ENCODE measurements at regions not wholly inside any gene's neighbourhood (a gene's known extent, or its start where the extent isn't known, plus 50 kb on each side); places are given as distances from the start of the nearest gene placed in this dataset.
"Not testable (repeated sequence)": the region's sequence is repeated elsewhere in the genome, so short reads cannot be mapped to it uniquely, and the experiment has no call there.

DNA sequence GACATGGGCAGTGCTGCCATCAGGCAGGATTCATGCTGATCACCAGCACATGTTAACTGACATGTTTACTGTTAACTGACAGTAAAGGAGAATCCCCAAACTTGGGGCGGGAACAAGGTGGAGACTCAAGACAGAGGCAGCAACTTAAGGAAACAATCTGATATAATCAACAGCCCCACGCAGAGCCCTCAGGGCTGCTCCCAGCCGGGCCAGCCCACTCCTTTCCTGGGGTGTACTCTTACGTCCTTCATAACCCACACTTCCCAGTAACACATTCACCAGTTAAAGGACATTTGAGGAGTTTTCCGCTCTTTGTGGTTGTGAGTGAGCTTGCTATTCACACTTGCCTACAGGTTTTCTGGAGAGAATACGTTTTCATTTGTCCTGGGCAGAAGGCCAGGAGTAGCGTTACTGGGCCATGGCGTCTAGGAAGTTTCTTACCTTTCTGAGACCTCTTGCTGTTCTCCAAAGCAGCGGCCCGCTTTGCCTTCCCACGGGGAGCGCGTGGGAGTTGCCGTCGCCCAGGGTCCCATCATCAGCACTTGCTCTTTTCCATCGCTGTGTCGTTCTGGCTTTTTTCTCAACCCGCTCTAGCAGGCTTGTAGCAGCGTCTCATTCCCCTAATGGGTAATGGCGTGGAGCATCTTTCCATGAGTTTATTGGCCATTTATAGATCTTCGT lies 56.4 kb downstream of the FOXF2 start:
- H3K9me3 Mint-ChIP-seq = peaks cover 0 to under 1% (median 0%) of the 10 kb centered on the region in 6 donors
- H3K36me3 Mint-ChIP-seq = no peaks in the 10 kb centered on the region
- H3K4me1 Mint-ChIP-seq = no peaks in the 10 kb centered on the region
- no peak for DNase-seq
- no peak overlapping the region for H3K27ac Mint-ChIP-seq
- H3K27me3 Mint-ChIP-seq (ENCODE audit: low read depth in 3 of 3) = peaks cover 2 to 7% (median 6%) of the 10 kb centered on the region in 3 donors
- H3K4me3 Mint-ChIP-seq = no peak overlapping the region

DNA sequence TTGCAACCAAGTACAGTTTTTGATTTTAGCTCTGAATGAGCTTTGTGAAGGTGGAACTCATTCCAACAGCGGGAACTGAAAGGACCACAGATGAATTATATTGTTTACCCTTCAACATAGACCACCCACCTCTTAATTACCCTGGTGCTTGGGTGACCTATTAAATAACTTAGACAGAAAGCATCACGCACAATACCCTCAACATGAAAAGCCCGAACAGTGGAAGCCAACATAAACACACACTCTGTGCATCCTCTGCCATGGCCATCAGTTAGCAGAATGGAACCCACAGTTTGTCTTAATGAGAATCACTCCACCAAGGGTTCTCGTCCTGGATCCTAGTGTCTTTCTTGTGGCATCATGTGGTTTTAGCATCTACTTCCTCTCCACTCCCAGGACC lies 60.5 kb downstream of the FOXF2 start:
- DNase-seq = no peak
- Mint-ChIP-seq H3K4me1 (no peaks in the 10 kb centered on the region), H3K27me3 (ENCODE audit: low read depth in 3 of 3) (peaks cover 2 to 10% (median 4%) of the 10 kb centered on the region in 3 donors), H3K27ac (no peak overlapping the region), H3K9me3 (peaks cover 0 to 7% (median 2%) of the 10 kb centered on the region in 6 donors), H3K36me3 (no peaks in the 10 kb centered on the region), H3K4me3 (no peak overlapping the region)

DNA sequence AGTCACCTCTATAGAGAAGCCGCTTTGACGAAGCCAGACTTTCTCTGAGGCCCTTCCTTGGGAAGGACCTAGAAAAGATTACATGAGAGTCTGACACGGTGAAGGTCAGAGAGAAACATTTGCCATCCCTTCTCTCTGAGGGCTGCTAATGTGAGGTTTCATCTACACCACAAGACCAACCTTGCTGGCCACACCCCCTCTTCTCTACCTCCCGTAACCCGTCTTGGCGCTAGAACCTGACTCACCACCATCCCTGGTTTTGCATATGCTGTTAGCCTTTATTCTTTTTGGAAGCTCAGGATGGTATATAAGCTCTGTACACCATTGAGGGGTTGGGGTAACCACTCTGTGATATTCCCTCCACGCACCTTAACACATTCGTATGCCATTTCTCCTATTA lies 63.6 kb downstream of the FOXF2 start:
- DNase-seq = no peak
- H3K9me3 Mint-ChIP-seq = peaks cover 0 to 7% (median 2%) of the 10 kb centered on the region in 6 donors
- no peak overlapping the region for H3K27ac Mint-ChIP-seq
- H3K4me1 Mint-ChIP-seq = no peaks in the 10 kb centered on the region
- H3K4me3 Mint-ChIP-seq = no peak overlapping the region
- H3K36me3 Mint-ChIP-seq = no peaks in the 10 kb centered on the region
- peaks cover 0 to 10% (median 4%) of the 10 kb centered on the region in 3 donors for H3K27me3 Mint-ChIP-seq (ENCODE audit: low read depth in 3 of 3)

DNA sequence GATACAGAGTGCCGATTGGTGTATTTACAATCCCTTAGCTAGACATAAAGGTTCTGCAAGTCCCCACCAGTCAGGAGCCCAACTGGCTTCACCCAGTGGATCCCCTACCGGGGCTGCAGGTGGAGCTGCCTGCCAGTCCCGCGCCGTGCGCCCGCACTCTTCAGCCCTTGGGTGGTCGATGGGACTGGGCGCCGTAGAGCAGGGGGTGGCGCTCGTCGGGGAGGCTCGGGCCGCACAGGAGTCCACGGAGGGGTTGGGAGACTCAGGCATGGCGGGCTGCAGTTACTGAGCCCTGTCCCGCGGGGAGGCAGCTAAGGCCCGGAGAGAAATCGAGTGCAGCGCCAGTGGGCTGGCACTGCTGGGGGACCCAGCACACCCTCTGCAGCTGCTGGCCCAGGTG lies 67.4 kb downstream of the FOXF2 start:
- not testable (repeated sequence) for H3K27me3 Mint-ChIP-seq (ENCODE audit: low read depth in 3 of 3); H3K36me3 Mint-ChIP-seq; DNase-seq; H3K4me1 Mint-ChIP-seq; H3K27ac Mint-ChIP-seq; H3K4me3 Mint-ChIP-seq; H3K9me3 Mint-ChIP-seq

DNA sequence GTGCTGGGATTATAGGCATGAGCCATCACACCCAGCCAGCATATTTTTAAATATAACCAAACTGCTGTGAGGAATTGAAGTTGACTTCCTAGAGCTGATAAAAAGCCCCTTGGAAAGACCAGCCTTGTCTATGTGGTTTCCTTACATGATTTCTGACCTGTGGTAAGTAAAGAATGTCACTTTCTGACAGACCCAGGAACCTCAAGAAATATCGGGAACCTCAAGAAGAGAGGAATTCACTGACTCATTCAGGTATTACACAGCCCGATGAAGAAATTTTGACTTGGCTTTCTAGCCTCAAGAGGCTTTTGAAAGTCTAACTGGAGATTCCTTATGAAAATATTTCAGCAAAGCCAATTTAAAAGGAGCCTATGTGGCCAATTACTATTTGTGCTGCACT lies 71.8 kb downstream of the FOXF2 start:
- Mint-ChIP-seq H3K4me1 (no peaks in the 10 kb centered on the region), H3K4me3 (no peak overlapping the region), H3K9me3 (no peaks in the 10 kb centered on the region), H3K27me3 (ENCODE audit: low read depth in 3 of 3) (peaks cover 1 to 6% (median 3%) of the 10 kb centered on the region in 3 donors), H3K36me3 (no peaks in the 10 kb centered on the region), H3K27ac (no peak overlapping the region)
- DNase-seq = no peak

DNA sequence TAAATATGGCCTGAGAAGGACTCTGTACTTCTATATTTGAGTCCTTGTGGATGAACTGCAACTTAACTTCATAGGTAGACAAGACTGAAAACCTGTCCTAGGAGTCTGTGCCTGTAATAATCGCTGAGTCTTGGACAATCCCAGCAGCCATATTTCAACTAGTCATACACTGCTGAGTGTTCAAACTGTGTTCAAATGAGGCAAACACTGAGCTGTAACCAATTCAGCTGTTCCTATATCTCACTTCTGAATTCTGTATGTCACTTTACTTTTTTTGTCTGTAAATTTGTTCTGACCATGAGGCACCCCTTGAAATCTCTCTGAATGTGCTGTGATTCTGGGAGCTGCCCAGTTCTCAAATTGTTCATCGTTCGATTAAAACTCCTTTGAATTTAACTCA lies 72.4 kb downstream of the FOXF2 start:
- Mint-ChIP-seq H3K4me1 (no peaks in the 10 kb centered on the region), H3K4me3 (no peak overlapping the region), H3K27me3 (ENCODE audit: low read depth in 3 of 3) (peaks cover 1 to 8% (median 3%) of the 10 kb centered on the region in 3 donors), H3K36me3 (no peaks in the 10 kb centered on the region), H3K27ac (no peak overlapping the region), H3K9me3 (no peaks in the 10 kb centered on the region)
- DNase-seq = no peak

DNA sequence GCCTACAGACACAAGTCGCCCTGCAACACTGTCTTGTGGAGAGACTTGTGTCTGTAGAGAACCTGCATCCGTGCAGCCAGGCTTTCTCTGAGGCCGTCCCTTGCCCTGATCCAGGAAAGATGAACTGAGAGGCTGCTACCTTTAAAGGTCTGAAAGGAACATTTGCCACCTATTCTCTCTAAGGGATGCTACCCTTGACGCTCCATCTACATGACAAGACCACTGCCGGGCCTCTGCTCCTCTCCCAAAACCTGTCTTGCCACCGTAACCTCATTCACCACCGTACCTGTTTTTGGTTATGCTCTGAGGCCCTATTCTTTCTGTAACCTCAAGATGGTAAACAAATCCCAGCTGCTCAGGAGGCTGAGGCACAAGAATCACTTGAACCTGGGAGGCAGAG lies 73.9 kb downstream of the FOXF2 start:
- DNase-seq = no peak
- H3K36me3 Mint-ChIP-seq = no peaks in the 10 kb centered on the region
- no peak overlapping the region for H3K4me3 Mint-ChIP-seq
- H3K4me1 Mint-ChIP-seq = no peaks in the 10 kb centered on the region
- no peaks in the 10 kb centered on the region for H3K9me3 Mint-ChIP-seq
- no peak overlapping the region for H3K27ac Mint-ChIP-seq
- H3K27me3 Mint-ChIP-seq (ENCODE audit: low read depth in 3 of 3) = peaks cover 3 to 8% (median 5%) of the 10 kb centered on the region in 3 donors

DNA sequence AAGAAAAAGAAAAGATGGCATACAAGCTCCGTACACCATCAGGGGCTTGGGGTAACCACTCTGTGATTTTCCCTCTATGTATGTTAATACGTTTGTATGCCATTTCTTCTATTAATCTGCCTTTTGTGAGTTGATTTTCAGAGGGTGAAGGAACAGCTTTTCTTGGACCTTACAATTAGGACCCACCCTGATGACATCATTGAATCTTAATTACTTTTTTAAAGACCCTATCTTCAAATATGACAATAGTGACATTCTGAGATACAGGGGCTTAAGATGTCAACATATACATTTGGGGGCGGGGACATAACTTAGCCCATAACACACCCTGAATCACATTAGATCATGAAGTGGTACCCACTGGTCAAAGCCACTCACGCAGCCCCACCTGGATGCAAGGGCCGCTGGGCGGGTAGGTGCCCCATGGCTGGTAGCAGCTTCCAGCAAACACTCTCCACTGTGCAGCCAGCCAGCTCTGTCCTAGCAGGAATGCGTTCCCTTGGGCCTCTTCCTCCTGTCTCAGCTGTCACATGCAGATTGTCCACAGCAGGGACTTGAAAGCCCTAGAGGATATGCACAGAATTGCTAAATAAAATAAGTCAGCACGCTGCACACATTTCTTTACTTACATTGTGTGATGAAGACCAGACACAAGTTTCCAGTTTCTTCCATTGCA lies 74.5 kb downstream of the FOXF2 start:
- DNase-seq = no peak
- Mint-ChIP-seq H3K9me3 (no peaks in the 10 kb centered on the region), H3K4me3 (no peak overlapping the region), H3K27ac (no peak overlapping the region), H3K27me3 (ENCODE audit: low read depth in 3 of 3) (peaks cover 3 to 8% (median 5%) of the 10 kb centered on the region in 3 donors), H3K4me1 (no peaks in the 10 kb centered on the region), H3K36me3 (no peaks in the 10 kb centered on the region)

DNA sequence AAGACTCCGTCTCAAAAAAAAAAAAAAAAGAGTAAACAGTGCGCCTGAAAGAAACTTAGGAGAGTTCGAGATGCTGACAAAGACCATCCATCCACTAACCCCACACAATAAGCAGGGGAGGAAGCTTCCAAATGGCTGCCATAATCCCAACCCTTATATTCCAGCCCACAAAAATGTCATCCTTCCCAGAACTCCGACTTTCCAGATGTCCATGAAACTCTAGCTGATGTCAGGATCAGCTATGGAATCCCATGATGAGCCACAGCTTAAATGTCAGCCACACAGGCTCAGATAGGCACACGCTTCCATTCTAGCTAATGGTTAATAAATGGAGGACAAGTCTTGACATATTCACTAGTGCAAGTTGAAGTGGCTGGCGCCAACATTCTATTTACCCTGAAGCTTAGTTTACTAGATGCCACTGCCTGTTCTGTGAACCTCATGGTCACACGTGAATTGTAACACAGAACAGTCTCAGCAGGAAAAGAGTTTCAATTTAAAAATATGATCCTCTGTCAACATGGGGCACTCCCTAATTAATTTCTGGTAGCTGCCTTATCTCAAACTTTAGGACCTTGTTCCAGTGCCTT lies 75.5 kb downstream of the FOXF2 start:
- H3K9me3 Mint-ChIP-seq = no peaks in the 10 kb centered on the region
- H3K27me3 Mint-ChIP-seq (ENCODE audit: low read depth in 3 of 3) = peaks cover 3 to 6% (median 5%) of the 10 kb centered on the region in 3 donors
- no peak overlapping the region for H3K27ac Mint-ChIP-seq
- H3K4me1 Mint-ChIP-seq = no peaks in the 10 kb centered on the region
- DNase-seq = no peak
- H3K4me3 Mint-ChIP-seq = no peak overlapping the region
- no peaks in the 10 kb centered on the region for H3K36me3 Mint-ChIP-seq

DNA sequence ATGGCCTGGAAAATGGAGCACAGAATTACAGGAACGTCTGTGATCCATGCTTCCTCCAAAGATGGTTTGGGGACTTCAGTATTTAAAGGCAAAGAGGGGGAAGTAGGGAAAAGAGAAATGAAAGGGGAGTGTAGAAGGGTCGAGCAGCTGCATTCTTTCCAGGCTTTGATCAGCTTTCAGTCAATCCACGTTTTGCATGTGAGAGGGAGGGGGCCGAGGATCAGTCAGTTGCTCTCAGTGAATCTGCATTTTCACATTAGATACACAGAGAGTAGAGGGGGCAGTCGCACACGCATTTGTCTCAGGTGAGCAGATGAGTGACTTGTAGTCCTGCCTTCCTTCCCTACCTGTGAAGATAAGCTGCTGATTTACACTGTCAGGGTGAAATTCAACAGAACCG lies 78.8 kb downstream of the FOXF2 start:
- no peaks in the 10 kb centered on the region for H3K36me3 Mint-ChIP-seq

DNA sequence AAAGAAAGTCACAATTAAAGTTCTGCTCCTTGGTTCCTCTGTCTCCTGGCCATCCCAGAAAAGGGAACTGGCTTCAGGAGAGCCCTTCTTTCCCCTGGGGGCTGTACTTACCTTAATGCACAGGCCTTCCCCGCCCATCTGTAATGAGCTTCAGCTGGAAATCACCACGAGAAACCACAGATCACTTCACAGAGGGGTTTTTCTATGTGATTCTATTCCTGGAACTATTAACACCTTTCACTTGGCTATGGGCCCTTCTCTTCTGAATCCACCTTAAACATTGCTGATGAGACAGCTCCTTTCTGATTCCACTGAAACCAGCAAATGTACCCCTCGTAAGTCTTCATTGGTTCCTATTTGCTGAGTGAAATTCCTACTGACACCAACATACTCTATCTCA lies 80.7 kb downstream of the FOXF2 start:
- H3K9me3 Mint-ChIP-seq = no peaks in the 10 kb centered on the region
- no peak overlapping the region for H3K4me3 Mint-ChIP-seq
- H3K27ac Mint-ChIP-seq = no peak overlapping the region
- no peak for DNase-seq
- H3K4me1 Mint-ChIP-seq = peaks cover 3 to 8% of the 10 kb centered on the region in 2 donors
- peaks cover 0 to 6% (median 6%) of the 10 kb centered on the region in 3 donors for H3K27me3 Mint-ChIP-seq (ENCODE audit: low read depth in 3 of 3)
- no peaks in the 10 kb centered on the region for H3K36me3 Mint-ChIP-seq

More for the DNA sequence above, 78.8 kb downstream of the FOXF2 start:
- H3K27ac Mint-ChIP-seq = no peak overlapping the region
- H3K4me1 Mint-ChIP-seq = peaks cover 2 to 6% of the 10 kb centered on the region in 2 donors
- H3K4me3 Mint-ChIP-seq = no peak overlapping the region
- H3K9me3 Mint-ChIP-seq = no peaks in the 10 kb centered on the region
- peaks cover 3 to 9% (median 4%) of the 10 kb centered on the region in 3 donors for H3K27me3 Mint-ChIP-seq (ENCODE audit: low read depth in 3 of 3)
- no peak for DNase-seq

DNA sequence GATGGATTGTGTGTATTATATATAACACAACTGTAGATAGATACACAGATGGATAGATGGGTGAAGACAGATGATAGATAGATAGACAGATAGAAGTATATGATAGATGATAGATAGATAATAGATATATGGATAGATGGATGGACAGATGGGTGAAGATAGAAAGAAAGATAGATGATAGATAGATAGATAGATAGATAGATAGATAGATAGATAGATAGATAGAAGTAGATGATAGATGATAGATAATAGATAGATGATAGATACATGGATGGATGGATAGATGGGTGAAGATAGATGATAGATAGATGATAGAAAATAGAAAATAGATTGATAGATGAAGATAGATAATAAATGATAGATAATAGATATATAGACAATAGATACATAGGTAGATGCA lies 83.3 kb downstream of the FOXF2 start:
- H3K4me1 Mint-ChIP-seq = peaks cover 3 to 8% of the 10 kb centered on the region in 2 donors
- H3K4me3 Mint-ChIP-seq = no peak overlapping the region
- peaks cover 0 to 5% (median 4%) of the 10 kb centered on the region in 3 donors for H3K27me3 Mint-ChIP-seq (ENCODE audit: low read depth in 3 of 3)
- H3K36me3 Mint-ChIP-seq = no peaks in the 10 kb centered on the region
- no peak for DNase-seq
- H3K27ac Mint-ChIP-seq = no peak overlapping the region
- no peaks in the 10 kb centered on the region for H3K9me3 Mint-ChIP-seq

DNA sequence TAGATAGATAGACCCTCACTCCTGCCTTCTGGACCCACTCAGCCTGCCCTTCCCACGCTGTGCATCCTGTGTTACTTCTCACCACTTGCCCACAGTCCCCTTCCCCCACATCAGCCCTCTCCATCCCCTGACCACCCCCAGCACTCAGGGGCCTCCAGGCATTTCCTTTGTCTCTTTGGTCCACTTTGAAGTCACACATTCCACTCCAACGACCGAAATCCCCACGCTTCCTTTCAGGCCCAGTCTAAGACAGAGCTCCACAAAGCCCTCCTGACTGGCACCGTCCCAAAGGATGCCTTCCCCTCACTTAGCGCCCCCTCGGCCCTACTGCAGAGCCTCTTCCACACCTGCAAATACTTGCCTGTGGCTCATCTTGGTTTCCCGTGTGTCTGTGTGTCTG lies 83.8 kb downstream of the FOXF2 start:
- H3K36me3 Mint-ChIP-seq = no peaks in the 10 kb centered on the region
- no peak for DNase-seq
- H3K4me3 Mint-ChIP-seq = no peak overlapping the region
- no peaks in the 10 kb centered on the region for H3K9me3 Mint-ChIP-seq
- H3K4me1 Mint-ChIP-seq = peaks cover 3 to 8% of the 10 kb centered on the region in 2 donors
- peaks cover 1 to 5% (median 2%) of the 10 kb centered on the region in 3 donors for H3K27me3 Mint-ChIP-seq (ENCODE audit: low read depth in 3 of 3)
- H3K27ac Mint-ChIP-seq = no peak overlapping the region

DNA sequence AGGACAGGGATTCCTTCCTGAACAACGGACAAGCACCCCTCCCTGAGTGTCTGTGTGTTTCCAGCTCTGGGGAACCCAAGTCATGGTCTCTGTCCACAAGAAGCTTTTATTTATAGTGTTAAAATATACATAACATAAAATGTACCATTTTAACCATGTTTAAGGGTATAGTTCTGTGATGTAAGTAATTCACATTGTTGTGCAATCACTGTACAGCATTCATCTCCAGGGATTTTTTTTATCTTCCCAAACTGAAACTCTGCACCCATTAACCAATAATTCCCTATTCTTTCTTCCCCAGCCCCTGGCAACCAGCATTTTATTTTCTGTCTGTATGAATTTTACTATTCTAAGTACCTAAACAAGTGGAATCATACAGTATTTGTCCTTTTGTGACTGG lies 84.2 kb downstream of the FOXF2 start:
- peaks cover 0 to 2% (median 0%) of the 10 kb centered on the region in 6 donors for H3K9me3 Mint-ChIP-seq
- H3K27ac Mint-ChIP-seq = no peak overlapping the region
- DNase-seq = no peak

More for the DNA sequence above, 84.2 kb downstream of the FOXF2 start:
- H3K4me3 Mint-ChIP-seq = no peak overlapping the region
- H3K4me1 Mint-ChIP-seq = peaks cover 3 to 8% of the 10 kb centered on the region in 2 donors
- no peaks in the 10 kb centered on the region for H3K36me3 Mint-ChIP-seq
- H3K27me3 Mint-ChIP-seq (ENCODE audit: low read depth in 3 of 3) = peaks cover 1 to 8% (median 2%) of the 10 kb centered on the region in 3 donors

All from immature natural killer cell (primary cell).